HEK293T (cell line): ENCODE measurements at regions not wholly inside any gene's neighbourhood (a gene's known extent, or its start where the extent isn't known, plus 50 kb on each side); places are given as distances from the start of the nearest gene placed in this dataset.

Experiments used
- BHLHE40 ChIP-seq: fragments of 450-650 bp; IDR thresholded peaks from 2 replicates; pipeline ENCODE4 v1.6.1; 2016; ENCODE audit warnings: mild to moderate bottlenecking, moderate library complexity, borderline replicate concordance
- ELF4 ChIP-seq: fragments of 450-650 bp; IDR thresholded peaks from 2 replicates; pipeline ENCODE4 v1.6.1; 2017; ENCODE audit warnings: antibody characterized with exemption
- L3MBTL2 ChIP-seq: fragments of 450-650 bp; conservative IDR thresholded peaks from 2 replicates; pipeline ENCODE4 v1.6.1; 2016; ENCODE audit warnings: mild to moderate bottlenecking
- NFRKB ChIP-seq: fragments of 450-650 bp; IDR thresholded peaks from 2 replicates; pipeline ENCODE4 v1.6.1; 2016; ENCODE audit warnings: mild to moderate bottlenecking, moderate library complexity
- SP1 ChIP-seq: fragments of 450-650 bp; IDR thresholded peaks from 2 replicates; pipeline ENCODE4 v1.6.1; 2017

DNA sequence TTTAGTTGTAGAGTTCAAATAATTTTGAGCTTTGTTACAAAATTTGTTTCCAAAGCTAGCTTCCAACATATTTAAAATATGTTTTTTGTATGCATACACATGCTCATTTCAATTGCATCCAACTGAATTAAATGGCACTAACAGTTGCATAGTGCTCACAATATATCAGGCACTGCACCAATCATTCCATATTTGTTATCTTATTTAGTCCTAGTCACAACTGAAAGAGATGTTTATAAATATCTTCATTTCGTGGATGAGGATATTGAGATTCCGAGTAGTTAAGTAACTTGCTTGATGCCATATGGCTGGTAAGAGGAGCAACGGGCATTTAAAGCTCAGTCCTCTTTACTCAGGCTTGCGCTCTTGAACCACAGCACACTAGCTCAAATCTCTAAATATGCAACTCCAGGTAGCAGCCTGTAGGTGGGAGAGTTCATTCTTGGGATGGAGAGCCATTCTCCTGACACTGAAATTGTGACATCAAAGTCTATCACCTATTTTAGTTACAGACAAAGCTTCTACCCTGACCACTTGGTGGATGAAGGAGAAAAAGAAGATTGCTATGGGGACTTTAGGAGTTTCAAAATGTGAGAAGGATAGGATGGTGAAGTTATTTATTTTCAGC is 118.0 kb upstream of the CA10 start:
- TF ChIP-seq ELF4 (no peak), BHLHE40 (no peak), SP1 (no peak), NFRKB (no peak), L3MBTL2 (no peak)
